ENCODE measurements at regions not wholly inside any gene's neighbourhood (a gene's known extent, or its start where the extent isn't known, plus 50 kb on each side); places are given as distances from the start of the nearest gene placed in this dataset.

DNA sequence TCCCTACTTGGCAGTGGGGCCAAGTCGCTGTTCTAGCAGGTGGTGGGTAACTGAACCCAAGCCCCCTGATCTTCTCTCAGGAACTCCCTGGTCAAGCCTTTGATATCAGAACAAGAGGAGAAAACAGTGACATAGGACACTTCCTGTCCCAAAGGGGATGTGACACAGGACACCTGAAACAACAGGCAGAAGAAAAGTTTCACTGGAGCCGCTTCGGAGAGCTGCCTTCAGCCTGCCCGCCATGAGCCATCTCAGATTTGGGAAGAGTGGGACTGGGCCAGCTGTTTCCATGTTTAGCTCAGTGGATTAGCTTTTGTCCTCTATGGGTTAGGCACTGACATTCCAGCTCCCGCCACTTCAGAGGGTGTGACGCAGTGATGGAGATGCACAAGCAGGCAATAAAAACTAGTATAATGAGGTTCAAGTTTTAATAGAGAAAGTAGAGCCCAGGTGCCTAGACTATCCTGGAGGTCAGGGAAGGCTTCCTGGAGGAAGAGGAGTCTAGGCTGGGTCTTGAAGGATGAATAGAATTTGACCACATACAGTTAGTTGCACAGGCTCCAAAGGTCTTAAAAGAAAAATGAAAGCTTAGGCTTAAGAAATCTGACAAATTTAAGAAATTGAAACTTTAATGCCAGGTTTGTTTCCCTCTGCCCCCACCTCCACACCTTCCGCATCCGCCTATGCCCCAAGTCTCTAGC, 104.1 kb upstream of the SPRY4 start:
- CTCF ChIA-PET, result interaction anchor here (1.0 to 1.8 kb wide), 4 partner anchors 15 to 120 kb away, joined by 3 to 5 read pairs (median 4); no protein-coding TSS in a partner anchor
- Histone ChIP-seq H3K36me3 (ENCODE audit: control insufficient read depth in 2 of 2, extremely low read depth in 1 of 2, insufficient read depth in 2 of 2, low read length in 2 of 2) (no peaks in the 10 kb centered on the region), H2AFZ (ENCODE audit: low read depth, low read length) (no peak overlapping the region), H3K4me2 (ENCODE audit: insufficient read depth, low read length) (no peak overlapping the region), H3K4me1 (ENCODE audit: control insufficient read depth, extremely low read depth, insufficient read depth, low read length) (peaks cover 47% of the 10 kb centered on the region), H4K20me1 (replicated peaks; ENCODE audit: control insufficient read depth, extremely low read depth, insufficient read depth, low read length) (no peaks in the 10 kb centered on the region), H3K9me1 (replicated peaks; ENCODE audit: control insufficient read depth, extremely low read depth, insufficient read depth, low read length) (no peaks in the 10 kb centered on the region), H3K27ac (ENCODE audit: insufficient read depth, low read depth, low read length) (no peak overlapping the region), H3K27me3 (ENCODE audit: control insufficient read depth in 2 of 2, insufficient read depth in 2 of 2, low read length in 2 of 2) (no peaks in the 10 kb centered on the region), H3K9me3 (replicated peaks; ENCODE audit: control insufficient read depth, insufficient read depth, low read length) (no peaks in the 10 kb centered on the region), H3K9ac (replicated peaks; ENCODE audit: extremely low read depth, insufficient read depth, low read length) (no peak overlapping the region), H3K4me3 (replicated peaks in 1 of 3; ENCODE audit: insufficient read depth in 1 of 3, low read depth in 1 of 3, low read length in 3 of 3) (no peak overlapping the region), H3K79me2 (ENCODE audit: control insufficient read depth, insufficient read depth, low read length) (no peaks in the 10 kb centered on the region)
- POLR2A ChIA-PET, result interaction anchor here (0.7 kb wide), 1 partner anchor 110 kb away, joined by 3 read pairs; no protein-coding TSS in a partner anchor
- FAIRE-seq (no peak), DNase-seq (ENCODE audit: low read depth, low spot score) (no peak)
- BruUV-seq (replicated peaks), result no TSS peak
- dilution Hi-C loops (cut with MboI; ENCODE audit: extremely low pct_ligation_motif_present, low sequenced_read_pairs), result no loop called here
- intact Hi-C loops (cut with micrococcal nuclease), result no loop called here
- TF ChIP-seq, protein P1, sequence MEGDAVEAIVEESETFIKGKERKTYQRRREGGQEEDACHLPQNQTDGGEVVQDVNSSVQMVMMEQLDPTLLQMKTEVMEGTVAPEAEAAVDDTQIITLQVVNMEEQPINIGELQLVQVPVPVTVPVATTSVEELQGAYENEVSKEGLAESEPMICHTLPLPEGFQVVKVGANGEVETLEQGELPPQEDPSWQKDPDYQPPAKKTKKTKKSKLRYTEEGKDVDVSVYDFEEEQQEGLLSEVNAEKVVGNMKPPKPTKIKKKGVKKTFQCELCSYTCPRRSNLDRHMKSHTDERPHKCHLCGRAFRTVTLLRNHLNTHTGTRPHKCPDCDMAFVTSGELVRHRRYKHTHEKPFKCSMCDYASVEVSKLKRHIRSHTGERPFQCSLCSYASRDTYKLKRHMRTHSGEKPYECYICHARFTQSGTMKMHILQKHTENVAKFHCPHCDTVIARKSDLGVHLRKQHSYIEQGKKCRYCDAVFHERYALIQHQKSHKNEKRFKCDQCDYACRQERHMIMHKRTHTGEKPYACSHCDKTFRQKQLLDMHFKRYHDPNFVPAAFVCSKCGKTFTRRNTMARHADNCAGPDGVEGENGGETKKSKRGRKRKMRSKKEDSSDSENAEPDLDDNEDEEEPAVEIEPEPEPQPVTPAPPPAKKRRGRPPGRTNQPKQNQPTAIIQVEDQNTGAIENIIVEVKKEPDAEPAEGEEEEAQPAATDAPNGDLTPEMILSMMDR (IDR thresholded peaks at IDR 0.05; ENCODE audit: extremely low read depth in 1 of 2, insufficient read depth in 1 of 2, low read depth in 1 of 2, low read length in 2 of 2), result no peak
- TF ChIP-seq EZH2 (IDR thresholded peaks at IDR 0.05; ENCODE audit: borderline replicate concordance, low read depth, low read length, severe bottlenecking) (no peak), MYC (IDR thresholded peaks at IDR 0.05; ENCODE audit: low read depth, low read length) (no peak), FOS (IDR thresholded peaks at IDR 0.05; ENCODE audit: borderline replicate concordance, insufficient read depth, low read length) (no peak), POLR2AphosphoS5 (IDR thresholded peaks at IDR 0.05; ENCODE audit: insufficient read depth, low read depth, low read length) (no peak), JUN (IDR thresholded peaks at IDR 0.05; ENCODE audit: borderline replicate concordance, insufficient read depth, insufficient read length, low read depth) (no peak)
